Nephron (organoid): ENCODE measurements at regions not wholly inside any gene's neighbourhood (a gene's known extent, or its start where the extent isn't known, plus 50 kb on each side); places are given as distances from the start of the nearest gene placed in this dataset.
A peak's percentile ranks its signal among the peaks of the same experiment; 100 is the strongest.

Experiments
- H3K27ac Mint-ChIP-seq, 3 experiments: 2 replicates each; pipeline ENCODE4 v1.8.0; 2020; ENCODE audit warnings: mixed read lengths in 3 of 3, mild to moderate bottlenecking in 2 of 3, moderate library complexity in 1 of 3
- H3K27me3 Mint-ChIP-seq: 2 replicates; pipeline ENCODE4 v1.8.0; 2021; ENCODE audit warnings: low read depth, mild to moderate bottlenecking, moderate library complexity, mixed read lengths
- H3K36me3 Mint-ChIP-seq: 2 replicates; pipeline ENCODE4 v1.8.0; 2020; ENCODE audit warnings: low read depth, mixed read lengths
- H3K4me1 Mint-ChIP-seq: 2 replicates; pipeline ENCODE4 v1.8.0; 2020; ENCODE audit warnings: mixed read lengths
- H3K4me3 Mint-ChIP-seq, 3 experiments: 2 replicates each; pipeline ENCODE4 v1.8.0; 2020; ENCODE audit warnings: mild to moderate bottlenecking in 3 of 3, mixed read lengths in 3 of 3, moderate library complexity in 2 of 3
- H3K9me3 Mint-ChIP-seq: 2 replicates; pipeline ENCODE4 v1.8.0; 2020; ENCODE audit warnings: mixed read lengths
- TF ChIP-seq, protein P1 (sequence below), 3 experiments: fragments of 200-600 bp; sonication (generic); IDR thresholded peaks; one replicate each; pipeline ENCODE4 v1.5.0; 2021; ENCODE audit warnings: antibody characterized with exemption in 3 of 3; ENCODE audit not compliant: unreplicated experiment in 3 of 3

GRCh38 chr7:114155116-114156110 lies 236.6 kb upstream of the PPP1R3A start:
- TF ChIP-seq, protein P1, sequence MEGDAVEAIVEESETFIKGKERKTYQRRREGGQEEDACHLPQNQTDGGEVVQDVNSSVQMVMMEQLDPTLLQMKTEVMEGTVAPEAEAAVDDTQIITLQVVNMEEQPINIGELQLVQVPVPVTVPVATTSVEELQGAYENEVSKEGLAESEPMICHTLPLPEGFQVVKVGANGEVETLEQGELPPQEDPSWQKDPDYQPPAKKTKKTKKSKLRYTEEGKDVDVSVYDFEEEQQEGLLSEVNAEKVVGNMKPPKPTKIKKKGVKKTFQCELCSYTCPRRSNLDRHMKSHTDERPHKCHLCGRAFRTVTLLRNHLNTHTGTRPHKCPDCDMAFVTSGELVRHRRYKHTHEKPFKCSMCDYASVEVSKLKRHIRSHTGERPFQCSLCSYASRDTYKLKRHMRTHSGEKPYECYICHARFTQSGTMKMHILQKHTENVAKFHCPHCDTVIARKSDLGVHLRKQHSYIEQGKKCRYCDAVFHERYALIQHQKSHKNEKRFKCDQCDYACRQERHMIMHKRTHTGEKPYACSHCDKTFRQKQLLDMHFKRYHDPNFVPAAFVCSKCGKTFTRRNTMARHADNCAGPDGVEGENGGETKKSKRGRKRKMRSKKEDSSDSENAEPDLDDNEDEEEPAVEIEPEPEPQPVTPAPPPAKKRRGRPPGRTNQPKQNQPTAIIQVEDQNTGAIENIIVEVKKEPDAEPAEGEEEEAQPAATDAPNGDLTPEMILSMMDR (IDR thresholded peaks at IDR 0.05; ENCODE audit: unreplicated experiment in 3 of 3): no peak
- Mint-ChIP-seq H3K4me1 (peaks cover 39% of the 10 kb centered on the region), H3K27me3 (no peaks in the 10 kb centered on the region), H3K36me3 (no peaks in the 10 kb centered on the region), H3K27ac (peak overlapping the region; percentile 55 to 69 (median 68)), H3K9me3 (no peaks in the 10 kb centered on the region), H3K4me3 (peak overlapping the region in 2 of 3 experiments; percentile 6 to 28)

DNA sequence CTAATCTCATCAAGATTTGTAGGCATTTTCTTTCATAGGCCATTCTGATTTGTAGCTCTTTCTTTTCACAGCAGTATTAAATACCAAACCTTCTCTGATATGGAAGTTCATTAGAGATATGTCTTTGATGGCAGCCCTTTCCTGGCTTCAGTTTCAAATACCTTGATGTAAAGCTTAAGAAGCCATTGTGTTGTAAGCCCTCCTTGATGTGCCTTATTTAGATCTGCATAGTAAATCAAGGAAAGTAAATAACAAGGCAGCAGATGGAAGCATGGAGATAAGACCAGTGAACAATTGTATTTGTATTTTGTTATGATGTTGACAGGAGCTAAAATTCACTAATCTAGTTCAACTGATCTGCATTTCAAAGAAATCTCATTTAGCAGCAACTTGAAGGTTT lies 234.9 kb upstream of the PPP1R3A start:
- H3K27ac Mint-ChIP-seq: peak overlapping the region in 1 of 3 experiments; percentile 34
- no peaks in the 10 kb centered on the region for H3K9me3 Mint-ChIP-seq
- no peak overlapping the region for H3K4me3 Mint-ChIP-seq
- H3K4me1 Mint-ChIP-seq: peaks cover 41% of the 10 kb centered on the region
- no peaks in the 10 kb centered on the region for H3K27me3 Mint-ChIP-seq
- H3K36me3 Mint-ChIP-seq: no peaks in the 10 kb centered on the region
- TF ChIP-seq, protein P1 (IDR thresholded peaks at IDR 0.05; ENCODE audit: unreplicated experiment in 3 of 3): no peak

DNA sequence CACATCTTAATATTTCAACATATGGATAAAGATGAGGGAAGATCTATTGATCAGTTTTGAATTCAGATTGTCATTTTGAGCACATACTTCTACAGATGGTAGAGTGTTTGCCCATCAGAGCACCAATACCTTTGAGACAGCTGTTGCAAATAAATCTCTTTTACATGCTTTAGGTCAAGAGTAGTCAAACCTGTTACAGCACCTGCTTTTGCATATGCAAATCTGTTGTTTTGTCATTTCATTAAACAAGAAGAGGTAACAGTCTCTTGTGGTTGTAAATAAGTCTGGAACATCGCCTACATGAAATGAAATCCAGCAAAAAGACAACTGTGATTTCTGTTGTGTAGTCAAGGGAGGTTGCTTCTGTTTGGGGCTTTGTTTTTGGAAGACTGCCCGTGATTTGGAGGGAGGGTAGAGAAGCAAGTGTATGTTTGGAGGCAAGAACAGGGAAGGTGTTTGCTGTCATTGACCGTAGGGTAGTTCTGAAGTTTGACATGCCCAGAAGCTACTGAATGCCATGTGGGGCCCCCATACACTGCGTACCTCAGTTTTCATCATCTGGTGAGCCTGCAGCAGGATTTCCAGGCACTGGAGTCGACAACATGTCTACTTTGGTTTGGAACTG lies 233.6 kb upstream of the PPP1R3A start:
- Mint-ChIP-seq H3K27ac (no peak overlapping the region), H3K4me3 (no peak overlapping the region)

GRCh38 chr7:114151777-114152176 lies 233.0 kb upstream of the PPP1R3A start:
- Mint-ChIP-seq H3K9me3 (no peaks in the 10 kb centered on the region), H3K4me3 (no peak overlapping the region), H3K36me3 (no peaks in the 10 kb centered on the region), H3K4me1 (peaks cover 44% of the 10 kb centered on the region), H3K27ac (no peak overlapping the region), H3K27me3 (no peaks in the 10 kb centered on the region)
- TF ChIP-seq, protein P1 (IDR thresholded peaks at IDR 0.05; ENCODE audit: unreplicated experiment in 3 of 3): no peak

More for the DNA sequence above, 233.6 kb upstream of the PPP1R3A start:
- Mint-ChIP-seq H3K36me3 (no peaks in the 10 kb centered on the region), H3K4me1 (peaks cover 44% of the 10 kb centered on the region), H3K27me3 (no peaks in the 10 kb centered on the region), H3K9me3 (no peaks in the 10 kb centered on the region)
- TF ChIP-seq, protein P1 (IDR thresholded peaks at IDR 0.05; ENCODE audit: unreplicated experiment in 3 of 3): no peak

DNA sequence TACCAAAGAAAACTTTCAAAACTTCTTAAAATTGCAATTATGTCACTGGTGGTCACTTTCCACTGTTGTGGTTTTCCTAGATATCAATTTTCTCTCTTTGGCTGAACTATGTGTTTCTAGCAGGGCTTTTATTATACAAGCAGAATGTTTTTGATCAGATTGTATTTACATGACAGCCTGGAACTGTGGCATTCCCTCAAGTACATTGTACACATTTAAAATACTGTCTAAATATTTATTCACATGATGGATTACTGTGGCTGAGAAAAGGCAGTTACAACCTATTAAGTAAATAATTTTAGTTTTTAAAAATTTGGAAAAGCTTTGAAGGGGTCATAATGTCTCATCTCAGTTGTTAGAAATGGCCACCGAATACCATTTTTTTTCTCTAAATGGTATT lies 231.9 kb upstream of the PPP1R3A start:
- Mint-ChIP-seq H3K36me3 (no peaks in the 10 kb centered on the region), H3K4me1 (peaks cover 33% of the 10 kb centered on the region), H3K9me3 (no peaks in the 10 kb centered on the region), H3K27me3 (no peaks in the 10 kb centered on the region), H3K27ac (no peak overlapping the region), H3K4me3 (no peak overlapping the region)
- TF ChIP-seq, protein P1 (IDR thresholded peaks at IDR 0.05; ENCODE audit: unreplicated experiment in 3 of 3): no peak
